Stimulated activated CD8-positive, alpha-beta memory T cell treated with anti-CD3 and anti-CD28 coated beads, Interleukin-4, amount 100 ng/mL, for 24 hours (primary cell): ENCODE measurements at regions not wholly inside any gene's neighbourhood (a gene's known extent, or its start where the extent isn't known, plus 50 kb on each side); places are given as distances from the start of the nearest gene placed in this dataset.

ENCODE experiments used
- DNase-seq: peaks from one replicate; pipeline ENCODE4 v3.0.0-alpha.2; 2020; ENCODE audit warnings: low read depth

GRCh38 chr11:128407962-128408361 is 179.4 kb downstream of the ETS1 start:
- no peak for DNase-seq

GRCh38 chr11:128405714-128406662 is 181.4 kb downstream of the ETS1 start:
- DNase-seq: no peak

- DNase-seq: no peak
These were observed 182.2 kb downstream of the ETS1 start for GRCh38 chr11:128405112-128405511.

- no peak for DNase-seq
These were observed 182.9 kb downstream of the ETS1 start for GRCh38 chr11:128404437-128404836.

GRCh38 chr11:128400382-128401203 is 186.8 kb downstream of the ETS1 start:
- DNase-seq: no peak

- DNase-seq: no peak
These were observed 187.9 kb downstream of the ETS1 start for GRCh38 chr11:128399251-128400121.

- no peak for DNase-seq
These were observed 188.7 kb downstream of the ETS1 start for GRCh38 chr11:128398517-128399250.

GRCh38 chr11:128397362-128397761 is 190.0 kb downstream of the ETS1 start:
- DNase-seq: no peak

- no peak for DNase-seq
These were observed 192.8 kb downstream of the ETS1 start for GRCh38 chr11:128394431-128395089.

- no peak for DNase-seq
These were observed 195.1 kb downstream of the ETS1 start for GRCh38 chr11:128392259-128392658.

- no peak for DNase-seq
These were observed 195.5 kb downstream of the ETS1 start for GRCh38 chr11:128391811-128392210.

GRCh38 chr11:128390246-128390645 is 197.1 kb downstream of the ETS1 start:
- no peak for DNase-seq

- DNase-seq: no peak
These were observed 197.8 kb downstream of the ETS1 start for GRCh38 chr11:128389461-128389976.

- no peak for DNase-seq
These were observed 199.0 kb downstream of the ETS1 start for GRCh38 chr11:128388206-128388815.

- no peak for DNase-seq
These were observed 207.5 kb downstream of the ETS1 start for GRCh38 chr11:128379587-128380580.

GRCh38 chr11:128375961-128376360 is 211.4 kb downstream of the ETS1 start:
- no peak for DNase-seq

- no peak for DNase-seq
These were observed 213.3 kb downstream of the ETS1 start for GRCh38 chr11:128374026-128374425.

GRCh38 chr11:128372977-128373376 is 214.4 kb downstream of the ETS1 start:
- DNase-seq: no peak

GRCh38 chr11:128367573-128367972 is 219.8 kb downstream of the ETS1 start:
- no peak for DNase-seq
